Heart left ventricle (tissue), 13 donors: ENCODE measurements at regions not wholly inside any gene's neighbourhood (a gene's known extent, or its start where the extent isn't known, plus 50 kb on each side); places are given as distances from the start of the nearest gene placed in this dataset.

Experiments used
- POLR2A ChIP-seq, 2 donors: fragments of 450-650 bp; IDR thresholded peaks; one replicate each; pipeline ENCODE4 v1.6.1; 2017; ENCODE audit warnings: antibody characterized with exemption in 2 of 2, mild to moderate bottlenecking in 2 of 2, moderate library complexity in 2 of 2
- TF ChIP-seq, protein P1 (sequence below), 12 donors: fragments of 200-600 bp; sonication (generic) in 4 of 12; IDR thresholded peaks; one replicate each; pipeline versions ENCODE4 v1.5.0 to v1.8.0; 2018 to 2022; ENCODE audit warnings: antibody characterized with exemption in 12 of 12, mild to moderate bottlenecking in 5 of 12
- donor health status: ischemic (EF 13 %, LVEDD 7.1; RV severe dilation, severe dysfunction).
- donor health status: DM: no; HTN: yes; CAD: no.
- donor health status: DM: no; HTN: no; CAD: no.
- donor health status: ischemic (EF 25% LVEDD 6.9; RV normal size, moderate dysfunction).
- donor health status: ischemic (EF 25% LVEDD 5.7; RV mildly dilated, moderate dysfunction).
- donor health status: ischemic (EF 35%, LVEDD 5.7; RV mildly dilated, moderate dysfunction).
- donor health status: nonischemic (EF 11% LVEDD 7.7; RV severe dilation, severe dysfunction).
- donor health status: DM: yes; HTN: yes; CAD: no.
- donor health status: PGD.
- donor health status: ischemic (EF 29% LVEDD 5.4; RV normal size, mild dysfunction).
- donor health status: nonischemic (EF 23%, LVEDD 6.1; RV moderate dilation, normal function).

DNA sequence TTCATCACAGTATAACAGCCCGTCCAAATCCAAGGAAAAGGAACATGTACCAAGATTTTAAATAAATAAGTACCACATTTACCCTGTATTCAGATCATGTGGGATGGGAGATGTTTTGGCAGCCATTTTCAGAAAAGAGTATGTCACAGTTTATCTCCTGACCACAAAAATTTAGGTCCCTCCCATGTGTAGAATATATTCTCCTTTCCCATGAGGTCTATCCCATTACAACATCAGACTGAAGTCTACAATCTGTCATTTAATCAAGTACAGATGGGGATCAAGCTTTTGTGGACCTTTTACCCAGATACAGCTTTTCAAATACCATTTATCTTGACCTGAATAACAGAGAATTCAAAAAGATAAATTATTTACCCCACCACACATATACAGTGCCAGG, 444.5 kb downstream of the PLOD2 start:
- TF ChIP-seq, protein P1, sequence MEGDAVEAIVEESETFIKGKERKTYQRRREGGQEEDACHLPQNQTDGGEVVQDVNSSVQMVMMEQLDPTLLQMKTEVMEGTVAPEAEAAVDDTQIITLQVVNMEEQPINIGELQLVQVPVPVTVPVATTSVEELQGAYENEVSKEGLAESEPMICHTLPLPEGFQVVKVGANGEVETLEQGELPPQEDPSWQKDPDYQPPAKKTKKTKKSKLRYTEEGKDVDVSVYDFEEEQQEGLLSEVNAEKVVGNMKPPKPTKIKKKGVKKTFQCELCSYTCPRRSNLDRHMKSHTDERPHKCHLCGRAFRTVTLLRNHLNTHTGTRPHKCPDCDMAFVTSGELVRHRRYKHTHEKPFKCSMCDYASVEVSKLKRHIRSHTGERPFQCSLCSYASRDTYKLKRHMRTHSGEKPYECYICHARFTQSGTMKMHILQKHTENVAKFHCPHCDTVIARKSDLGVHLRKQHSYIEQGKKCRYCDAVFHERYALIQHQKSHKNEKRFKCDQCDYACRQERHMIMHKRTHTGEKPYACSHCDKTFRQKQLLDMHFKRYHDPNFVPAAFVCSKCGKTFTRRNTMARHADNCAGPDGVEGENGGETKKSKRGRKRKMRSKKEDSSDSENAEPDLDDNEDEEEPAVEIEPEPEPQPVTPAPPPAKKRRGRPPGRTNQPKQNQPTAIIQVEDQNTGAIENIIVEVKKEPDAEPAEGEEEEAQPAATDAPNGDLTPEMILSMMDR (IDR thresholded peaks at IDR 0.05): no peak
- TF ChIP-seq POLR2A (IDR thresholded peaks at IDR 0.05): no peak
